GM19099 (cell line): ENCODE measurements at regions not wholly inside any gene's neighbourhood (a gene's known extent, or its start where the extent isn't known, plus 50 kb on each side); places are given as distances from the start of the nearest gene placed in this dataset.

Experiments used
- POLR2A ChIP-seq: IDR thresholded peaks from 3 replicates; pipeline ENCODE4 v1.6.1; 2011; ENCODE audit warnings: low read depth; ENCODE audit not compliant: insufficient read length; ENCODE audit errors: extremely low read depth

DNA sequence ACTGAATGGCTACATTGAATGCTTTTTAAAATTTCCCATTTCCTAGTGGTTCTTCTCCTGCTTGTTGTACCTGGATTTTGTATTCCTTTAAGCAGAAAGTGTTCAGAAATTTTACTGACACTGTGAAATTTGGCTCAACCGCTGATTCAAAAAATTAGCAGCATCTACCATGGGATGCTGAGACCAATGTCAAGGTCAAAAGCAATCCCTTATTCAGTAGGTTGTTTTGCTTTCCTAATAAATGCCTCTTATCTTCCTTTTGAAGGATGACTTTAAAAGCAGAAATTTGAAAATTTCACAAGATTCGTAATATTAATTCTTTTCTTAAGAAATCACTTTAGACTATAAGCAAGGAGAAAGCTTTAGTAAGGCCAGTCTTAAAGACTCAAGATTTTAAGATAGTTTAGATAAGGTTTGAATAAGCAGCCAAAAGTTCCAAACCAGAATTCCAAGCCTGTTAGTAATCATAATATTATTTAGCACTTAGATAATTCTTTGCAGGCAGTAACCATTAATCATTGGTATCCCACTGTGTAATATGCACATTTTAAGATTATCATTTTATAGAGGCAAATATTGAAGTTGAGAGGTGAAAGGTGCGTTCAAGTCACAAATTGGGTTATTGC lies 508.8 kb downstream of the ANKRD50 start:
- TF ChIP-seq POLR2A, result no peak

DNA sequence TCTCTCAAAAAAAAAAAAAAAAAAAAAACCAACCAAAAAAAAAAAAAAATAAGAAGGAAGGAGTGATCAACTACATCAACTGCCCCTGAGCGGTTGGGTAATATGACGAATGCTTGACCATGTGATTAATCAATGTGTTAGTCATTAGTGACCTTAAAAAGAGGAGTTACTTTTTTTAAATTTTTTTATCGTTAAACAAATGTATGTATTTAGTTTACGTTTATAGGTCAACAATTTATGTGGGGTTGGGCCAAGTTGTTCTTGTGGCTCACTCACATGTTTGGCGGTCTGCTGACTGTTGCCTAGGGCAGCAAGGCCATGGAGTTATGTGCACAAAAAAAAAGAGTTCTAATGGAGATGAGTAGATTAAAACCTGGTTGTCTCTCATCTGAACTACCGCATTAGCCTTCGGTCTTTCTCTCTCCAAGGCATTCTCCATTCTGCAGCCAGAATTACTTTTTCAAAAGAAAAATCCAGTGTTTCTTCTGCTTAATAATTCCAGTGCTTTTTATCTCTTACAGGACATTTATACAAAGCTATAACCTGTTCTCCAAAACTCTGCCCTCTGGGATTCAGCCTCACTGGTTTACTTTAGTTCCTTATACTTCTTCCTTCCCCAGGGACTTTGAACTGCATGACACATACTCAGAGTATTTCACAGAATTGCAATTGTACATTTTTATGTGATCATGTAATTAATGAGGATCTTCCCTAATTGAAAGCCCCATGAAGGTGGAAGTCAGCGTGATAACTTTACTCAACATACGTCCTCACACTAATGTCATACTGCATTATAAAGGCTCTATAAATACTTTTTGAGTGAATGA lies 505.5 kb downstream of the ANKRD50 start:
- TF ChIP-seq POLR2A, result no peak

DNA sequence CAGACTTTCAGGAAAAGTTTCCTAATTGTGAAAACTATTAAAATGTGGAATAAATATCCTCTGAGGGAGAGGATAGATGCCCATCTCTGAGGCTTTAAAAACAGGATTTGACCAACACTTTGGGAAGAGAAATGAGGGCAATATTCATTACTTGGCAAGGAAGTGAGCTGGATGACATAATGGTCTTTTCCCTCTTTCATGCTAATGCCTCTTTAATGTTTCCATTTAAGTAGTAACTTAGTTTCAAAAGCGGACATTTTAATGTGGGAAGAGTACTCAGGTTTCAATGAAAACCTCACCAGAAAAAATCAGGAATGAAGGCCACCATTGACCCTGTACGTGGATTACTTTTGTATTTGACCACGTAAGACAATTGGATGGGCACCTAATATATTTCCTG lies 503.3 kb downstream of the ANKRD50 start:
- no peak for TF ChIP-seq POLR2A

DNA sequence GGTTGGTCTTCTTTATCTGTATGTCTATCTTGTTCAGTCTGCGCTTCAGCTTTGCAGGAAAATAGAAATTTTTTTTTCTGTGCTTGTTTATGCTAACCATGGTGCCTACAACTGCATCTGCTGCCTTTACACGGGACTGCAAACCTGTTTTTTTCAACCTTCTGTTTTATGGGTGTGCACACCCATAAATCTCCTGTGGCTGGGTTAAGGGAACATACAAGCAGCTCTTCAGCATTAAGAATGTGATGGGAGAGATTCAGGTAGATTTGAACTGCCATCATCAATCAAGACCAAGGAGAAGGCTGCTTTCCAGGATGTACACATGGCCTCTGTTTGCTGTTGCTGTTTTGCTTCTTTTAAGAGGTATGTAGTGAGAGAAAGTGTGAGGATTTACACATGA lies 502.9 kb downstream of the ANKRD50 start:
- TF ChIP-seq POLR2A, result no peak

DNA sequence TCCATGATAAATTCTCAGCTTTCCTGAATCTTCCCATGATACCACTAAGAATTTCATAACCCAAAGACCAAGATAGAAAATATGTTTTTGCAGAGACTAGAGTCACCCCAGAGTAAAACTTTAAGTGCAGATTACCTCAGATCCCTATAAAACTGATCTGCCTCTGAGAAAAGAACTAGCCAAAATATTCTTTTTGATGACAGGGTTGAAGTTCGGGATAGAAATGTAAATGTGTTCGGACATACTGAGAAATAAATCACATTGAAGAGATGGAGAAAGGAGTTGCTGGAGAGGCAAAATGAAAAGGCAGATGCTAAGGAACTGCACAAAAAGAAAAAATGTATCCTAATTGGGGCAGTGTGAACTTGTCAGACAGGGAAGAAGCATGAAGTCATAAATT lies 501.8 kb downstream of the ANKRD50 start:
- TF ChIP-seq POLR2A, result no peak

DNA sequence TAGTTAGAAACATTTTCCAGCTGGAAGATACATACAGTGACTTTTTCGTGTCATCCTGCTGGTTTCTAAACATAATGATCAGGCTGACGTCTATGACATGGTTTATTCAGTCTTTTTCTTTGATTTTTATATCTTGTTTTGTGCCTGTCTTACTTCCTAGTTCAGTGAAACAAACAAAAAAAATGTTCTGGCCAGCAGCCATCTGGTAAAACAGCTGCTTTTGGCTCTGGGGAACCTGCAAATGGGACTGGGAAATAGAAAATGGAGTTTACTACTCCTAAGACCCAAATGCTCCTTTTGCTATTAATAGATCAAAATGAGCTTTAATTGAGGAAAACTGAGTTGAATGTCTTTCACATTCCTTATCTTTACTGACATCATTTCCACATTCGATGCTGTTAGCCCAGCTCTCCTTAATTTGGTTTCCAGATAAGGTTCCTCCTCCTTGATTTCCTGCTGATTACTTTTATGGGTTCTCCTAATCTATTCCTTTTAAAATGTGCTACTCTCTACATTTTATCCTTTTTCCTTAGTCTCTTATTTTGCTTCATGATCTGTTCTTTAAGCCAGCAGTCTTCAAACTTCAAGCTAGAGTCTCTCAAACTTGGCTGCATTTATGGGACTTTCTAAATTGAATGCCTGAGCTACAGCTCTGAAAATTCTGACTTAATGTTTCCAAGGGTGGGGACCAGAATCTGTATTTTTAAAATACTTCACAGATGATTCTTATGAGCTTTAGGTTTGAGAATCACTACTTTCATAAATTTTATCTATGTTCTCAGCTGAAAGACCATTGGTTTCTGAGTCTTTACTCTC lies 499.5 kb downstream of the ANKRD50 start:
- TF ChIP-seq POLR2A, result no peak

DNA sequence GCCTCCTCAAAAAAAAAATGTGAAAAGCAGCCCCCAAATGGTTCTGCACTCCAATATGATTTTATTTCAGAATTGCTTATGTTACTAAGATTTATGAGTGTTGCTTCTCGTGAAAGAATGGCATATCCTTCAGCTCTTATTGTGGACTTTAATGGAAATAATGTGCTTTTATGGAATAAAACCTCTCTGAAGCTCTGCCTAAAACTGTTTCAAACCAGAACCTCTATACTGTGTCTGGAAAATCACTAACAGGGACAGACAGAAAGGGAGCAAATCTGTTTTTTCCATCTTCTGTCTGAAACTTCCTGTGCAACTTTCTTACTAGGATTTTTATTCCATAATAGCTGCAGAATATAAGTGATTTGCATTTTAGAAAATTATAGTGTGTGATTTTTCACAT lies 493.1 kb downstream of the ANKRD50 start:
- TF ChIP-seq POLR2A, result no peak

DNA sequence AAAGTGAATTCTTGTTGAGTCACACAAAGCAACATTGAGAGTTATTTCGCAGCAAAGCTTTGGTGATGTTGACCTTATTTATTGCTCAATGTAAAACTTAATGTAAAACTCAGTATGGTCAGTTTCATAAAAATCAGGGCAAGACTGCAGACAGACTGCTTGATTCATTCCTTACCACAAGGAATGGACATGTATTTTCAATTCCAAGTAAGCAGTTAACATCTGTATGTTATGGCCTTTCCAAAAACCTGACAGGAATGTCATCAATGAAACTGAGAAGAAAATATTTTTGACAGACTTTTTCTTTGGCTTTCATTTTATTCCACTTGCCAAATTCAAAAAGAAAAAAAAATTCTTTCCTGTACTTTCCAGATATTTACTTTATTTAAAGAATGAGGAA lies 488.3 kb downstream of the ANKRD50 start:
- no peak for TF ChIP-seq POLR2A

DNA sequence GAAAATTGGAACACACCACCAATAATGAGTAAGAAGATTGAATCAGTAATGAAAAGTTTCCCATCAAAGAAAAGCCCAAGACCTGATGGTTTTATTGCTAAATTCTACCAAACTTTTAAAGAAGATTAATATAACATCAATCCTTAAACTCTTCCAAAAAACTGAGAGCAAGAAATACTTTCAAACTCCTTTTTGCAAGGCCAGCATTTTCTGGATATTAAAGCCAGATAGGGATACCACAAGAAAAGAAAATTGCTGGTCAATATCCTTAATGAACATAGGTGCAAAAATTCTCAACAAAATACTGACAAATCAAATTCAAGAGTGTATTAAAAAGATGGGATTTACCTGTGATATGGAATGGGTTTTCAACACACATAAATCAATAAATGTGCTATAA lies 484.6 kb downstream of the ANKRD50 start:
- no peak for TF ChIP-seq POLR2A

DNA sequence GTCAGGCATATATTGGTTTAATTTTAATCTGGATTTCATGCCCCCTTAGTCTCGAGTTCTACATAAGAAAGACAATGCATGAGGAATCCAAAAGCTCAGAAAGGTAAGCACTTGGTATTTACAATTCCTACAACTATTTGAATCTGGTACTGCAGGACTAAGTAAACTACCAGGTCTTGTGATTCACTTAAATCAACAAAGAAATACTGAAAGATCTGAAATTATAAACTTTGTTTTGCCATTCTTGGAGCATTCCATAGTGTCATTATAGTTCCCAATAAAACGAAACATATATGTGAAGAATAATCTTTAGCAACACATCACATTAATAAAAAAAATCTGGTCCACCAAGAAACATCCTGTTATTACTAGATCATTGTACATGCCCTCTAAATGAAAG lies 482.3 kb downstream of the ANKRD50 start:
- no peak for TF ChIP-seq POLR2A

DNA sequence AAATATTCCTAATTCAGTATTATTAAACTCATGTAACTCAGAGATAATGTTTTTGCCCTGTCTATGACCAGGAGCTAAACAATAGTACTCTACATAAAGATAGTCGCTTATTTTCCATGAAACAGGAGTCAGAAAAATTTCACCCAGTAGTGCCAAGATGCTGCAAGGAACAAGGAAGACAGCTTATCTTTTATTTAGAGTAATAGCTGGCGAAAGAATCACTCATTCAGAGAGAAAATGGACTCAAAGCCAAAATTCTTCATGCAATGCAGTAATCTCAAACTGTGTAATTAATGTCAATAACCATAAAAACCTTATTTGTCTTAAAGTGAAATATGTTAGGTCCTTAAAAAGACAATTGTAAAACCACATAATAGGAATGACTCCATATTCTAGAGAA lies 477.8 kb downstream of the ANKRD50 start:
- no peak for TF ChIP-seq POLR2A

DNA sequence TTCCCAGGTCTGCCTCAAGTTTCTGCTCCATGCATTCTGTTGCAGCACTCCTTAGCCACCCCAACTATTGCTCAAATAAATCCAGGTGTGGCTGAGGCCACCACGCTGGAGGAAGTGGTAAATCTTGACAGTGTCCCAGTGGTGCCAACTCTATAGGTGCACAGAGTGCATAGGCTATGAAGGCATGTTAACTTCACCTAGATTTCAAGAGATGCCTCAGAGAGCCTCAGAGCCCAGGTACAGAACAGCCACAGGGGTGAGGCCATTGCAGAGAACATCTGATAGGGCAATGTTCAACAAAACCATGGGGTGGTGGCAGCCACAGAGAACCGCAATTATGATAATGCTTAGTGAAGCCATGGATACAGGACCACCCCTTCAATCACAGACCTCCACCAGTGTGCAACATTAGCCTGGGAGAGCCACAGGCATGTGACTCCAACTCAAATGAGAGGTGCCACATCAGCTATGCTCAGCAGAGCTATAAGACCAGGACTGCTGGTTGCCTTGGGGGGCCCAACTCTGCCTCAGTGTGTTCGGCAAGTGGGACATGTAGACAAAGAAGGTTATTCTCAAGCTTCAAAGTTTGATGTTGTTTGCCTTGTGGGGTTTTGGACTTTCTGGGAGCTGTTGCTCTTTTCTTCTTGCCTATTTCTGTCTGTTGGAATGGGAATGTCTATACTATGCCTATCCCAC lies 468.7 kb downstream of the ANKRD50 start:
- no peak for TF ChIP-seq POLR2A

DNA sequence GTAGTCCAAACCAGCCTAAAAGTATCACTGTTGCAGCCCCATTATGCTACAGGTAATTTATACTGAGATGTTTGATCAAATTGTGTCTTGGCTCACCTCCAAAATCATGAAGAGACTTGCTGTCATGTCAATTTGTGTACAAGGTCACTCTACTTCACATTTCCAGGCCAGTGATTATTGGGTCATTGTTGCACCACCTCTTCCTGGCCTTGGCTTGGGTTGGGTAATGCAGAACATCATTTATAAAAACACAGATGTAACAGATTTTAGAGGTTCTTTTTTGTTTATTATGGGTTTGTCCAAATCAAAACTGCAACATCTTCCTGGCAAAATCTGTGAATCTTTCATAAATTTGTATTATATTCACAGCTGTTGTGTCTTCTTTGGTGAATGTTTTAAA lies 459.5 kb downstream of the ANKRD50 start:
- TF ChIP-seq POLR2A, result no peak

DNA sequence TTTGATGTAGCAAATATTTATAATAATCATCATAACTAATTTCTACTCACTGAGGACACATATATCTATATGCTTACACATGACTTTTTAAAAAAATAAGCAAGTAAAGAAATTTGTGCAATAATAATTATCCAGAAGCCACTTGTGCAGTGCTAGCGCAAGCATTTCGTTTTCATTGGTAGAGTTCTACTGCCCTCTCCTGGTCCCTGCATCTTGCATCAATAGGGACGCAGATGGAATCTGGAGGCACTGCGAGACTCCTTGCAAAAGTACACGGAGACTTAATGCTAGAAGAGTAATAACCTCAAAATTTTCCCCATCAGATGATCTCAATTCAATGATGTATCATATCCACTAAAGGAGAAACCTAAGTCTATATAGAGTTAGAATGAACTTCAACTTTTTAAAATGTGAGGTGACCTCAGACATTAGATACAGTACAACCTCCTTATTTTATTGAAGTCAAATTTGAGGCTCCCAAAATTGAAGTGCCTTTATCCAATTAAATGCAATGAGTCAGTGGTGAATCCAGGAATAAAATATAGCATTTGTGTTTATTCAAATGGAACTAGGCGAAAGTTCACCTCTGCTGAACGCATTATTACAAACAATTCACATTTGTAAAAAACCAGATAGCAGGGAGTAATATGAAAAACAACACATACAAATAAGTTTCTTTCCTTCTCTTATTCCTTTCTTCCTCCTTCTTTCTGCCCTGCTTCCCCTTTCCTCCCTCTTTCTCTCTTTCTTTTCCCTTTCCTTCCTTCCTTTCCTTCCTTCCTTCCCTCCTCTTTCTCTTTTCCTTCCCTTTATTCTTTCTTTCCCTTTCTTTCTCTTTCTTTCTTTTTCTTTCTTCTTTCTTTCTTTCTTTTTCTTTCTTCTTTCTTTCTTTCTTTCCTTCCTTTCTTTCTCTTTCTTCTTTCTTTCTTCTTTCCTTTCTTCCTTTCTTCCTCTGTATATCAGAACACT lies 450.0 kb downstream of the ANKRD50 start:
- TF ChIP-seq POLR2A, result no peak
